ENCODE measurements at regions not wholly inside any gene's neighbourhood (a gene's known extent, or its start where the extent isn't known, plus 50 kb on each side); places are given as distances from the start of the nearest gene placed in this dataset.

DNA sequence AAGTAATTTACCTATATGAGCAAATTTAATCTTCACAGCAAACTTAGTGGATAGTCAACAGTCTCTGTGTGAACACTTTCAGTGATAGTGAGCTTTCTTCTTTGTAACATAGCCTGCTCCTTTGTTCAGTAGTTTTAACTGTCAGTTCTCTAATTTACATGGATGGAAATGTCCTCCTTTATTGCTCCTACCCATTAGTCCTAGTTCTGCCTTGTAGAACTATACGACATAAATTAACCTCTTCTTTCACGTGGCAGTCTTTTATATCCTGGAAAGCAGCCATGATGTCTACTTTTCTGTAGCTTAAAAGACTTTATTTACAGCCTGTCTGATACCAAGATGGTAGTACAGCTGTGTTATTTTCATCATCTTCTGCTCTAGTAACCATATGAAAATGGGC is 143.6 kb downstream of the TANC2 start:
- Mint-ChIP-seq H3K27me3 (no peaks in the 10 kb centered on the region), H3K27ac (no peak overlapping the region), H3K36me3 (peaks cover 0 to 2% of the 10 kb centered on the region in 2 donors), H3K4me3 (no peak overlapping the region), H3K9me3 (no peaks in the 10 kb centered on the region), H3K4me1 (no peaks in the 10 kb centered on the region)
- POLR2A ChIA-PET (ENCODE audit: partially characterized antibody), result no interaction called here
- Histone ChIP-seq H3K9me3 (ENCODE audit: control insufficient read depth in 1 of 2, low read length in 2 of 2) (no peaks in the 10 kb centered on the region), H3K36me3 (ENCODE audit: insufficient read depth, low read length) (no peaks in the 10 kb centered on the region), H3K27ac (ENCODE audit: low read depth, low read length) (no peak overlapping the region), H3K4me3 (ENCODE audit: low read length in 2 of 2) (no peak overlapping the region), H3K4me1 (ENCODE audit: insufficient read depth, low read length) (no peaks in the 10 kb centered on the region), H3K27me3 (ENCODE audit: insufficient read depth, low read length) (no peaks in the 10 kb centered on the region)
- intact Hi-C loops (cut with micrococcal nuclease), result no loop called here
- CTCF ChIA-PET (ENCODE audit: partially characterized antibody), result no interaction called here
- no peak for DNase-seq

DNA sequence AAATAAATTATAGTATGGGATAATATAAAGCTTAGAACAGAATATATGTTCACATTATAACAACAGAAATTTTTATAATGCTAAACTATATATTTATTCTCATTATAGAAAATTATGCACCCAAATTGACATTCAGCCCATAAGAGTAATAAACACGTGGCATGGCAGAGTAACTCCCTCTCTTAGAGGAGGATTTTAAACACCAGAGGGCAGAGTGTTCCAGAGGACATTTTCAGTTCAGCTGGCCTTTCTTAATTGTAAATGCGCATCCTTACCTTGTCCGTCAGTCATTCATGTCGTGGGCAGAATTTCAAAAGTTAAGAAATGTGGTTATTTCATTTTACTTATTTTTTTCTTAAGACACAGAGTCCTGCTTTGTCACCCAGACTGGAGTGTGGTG is 147.1 kb downstream of the TANC2 start:
- Histone ChIP-seq H3K4me1 (ENCODE audit: insufficient read depth, low read length) (no peaks in the 10 kb centered on the region), H3K27ac (ENCODE audit: low read depth, low read length) (no peak overlapping the region), H3K4me3 (ENCODE audit: low read length in 2 of 2) (no peak overlapping the region), H3K27me3 (ENCODE audit: insufficient read depth, low read length) (no peaks in the 10 kb centered on the region), H3K9me3 (ENCODE audit: control insufficient read depth in 1 of 2, low read length in 2 of 2) (no peaks in the 10 kb centered on the region), H3K36me3 (ENCODE audit: insufficient read depth, low read length) (no peaks in the 10 kb centered on the region)
- CTCF ChIA-PET (ENCODE audit: partially characterized antibody), result no interaction called here
- no peaks in the 10 kb centered on the region for H3K27me3 Mint-ChIP-seq
- H3K4me1 Mint-ChIP-seq, result no peaks in the 10 kb centered on the region
- POLR2A ChIA-PET (ENCODE audit: partially characterized antibody), result no interaction called here
- no peak overlapping the region for H3K4me3 Mint-ChIP-seq
- peaks cover 0 to 2% of the 10 kb centered on the region in 2 donors for H3K36me3 Mint-ChIP-seq
- DNase-seq, result no peak
- H3K9me3 Mint-ChIP-seq, result no peaks in the 10 kb centered on the region
- intact Hi-C loops (cut with micrococcal nuclease), result no loop called here
- H3K27ac Mint-ChIP-seq, result no peak overlapping the region

DNA sequence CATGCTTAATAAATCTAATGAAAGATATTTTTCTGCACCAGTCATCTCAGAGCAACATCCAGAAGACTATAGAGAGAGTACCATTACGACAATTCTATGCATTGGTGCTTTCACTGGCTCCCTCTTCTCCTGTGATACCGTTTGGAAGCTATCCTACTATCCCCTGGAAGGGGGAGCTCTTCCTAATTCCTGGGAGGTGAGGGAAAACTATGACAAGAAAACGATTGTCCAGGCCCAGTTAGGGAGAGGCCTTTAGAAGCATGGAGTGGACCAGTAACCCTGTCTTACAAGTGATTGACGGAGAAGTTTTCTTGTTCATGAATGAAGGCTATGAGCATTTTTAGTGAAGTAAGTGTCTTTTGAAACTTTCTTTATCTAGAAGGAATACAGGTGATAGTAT is 150.2 kb downstream of the TANC2 start:
- H3K9me3 Mint-ChIP-seq, result no peaks in the 10 kb centered on the region
- H3K27me3 ChIP-seq (ENCODE audit: insufficient read depth, low read length), result no peaks in the 10 kb centered on the region
- H3K4me1 Mint-ChIP-seq, result no peaks in the 10 kb centered on the region
- H3K36me3 ChIP-seq (ENCODE audit: insufficient read depth, low read length), result no peaks in the 10 kb centered on the region
- H3K9me3 ChIP-seq (ENCODE audit: control insufficient read depth in 1 of 2, low read length in 2 of 2), result no peaks in the 10 kb centered on the region
- POLR2A ChIA-PET (ENCODE audit: partially characterized antibody), result no interaction called here
- CTCF ChIA-PET (ENCODE audit: partially characterized antibody), result no interaction called here
- H3K4me3 Mint-ChIP-seq, result no peak overlapping the region
- no peak overlapping the region for H3K4me3 ChIP-seq (ENCODE audit: low read length in 2 of 2)
- DNase-seq, result no peak
- peaks cover 0 to 2% of the 10 kb centered on the region in 2 donors for H3K36me3 Mint-ChIP-seq
- H3K27me3 Mint-ChIP-seq, result no peaks in the 10 kb centered on the region
- H3K27ac ChIP-seq (ENCODE audit: low read depth, low read length), result no peak overlapping the region
- no peaks in the 10 kb centered on the region for H3K4me1 ChIP-seq (ENCODE audit: insufficient read depth, low read length)
- no peak overlapping the region for H3K27ac Mint-ChIP-seq
- intact Hi-C loops (cut with micrococcal nuclease), result no loop called here

DNA sequence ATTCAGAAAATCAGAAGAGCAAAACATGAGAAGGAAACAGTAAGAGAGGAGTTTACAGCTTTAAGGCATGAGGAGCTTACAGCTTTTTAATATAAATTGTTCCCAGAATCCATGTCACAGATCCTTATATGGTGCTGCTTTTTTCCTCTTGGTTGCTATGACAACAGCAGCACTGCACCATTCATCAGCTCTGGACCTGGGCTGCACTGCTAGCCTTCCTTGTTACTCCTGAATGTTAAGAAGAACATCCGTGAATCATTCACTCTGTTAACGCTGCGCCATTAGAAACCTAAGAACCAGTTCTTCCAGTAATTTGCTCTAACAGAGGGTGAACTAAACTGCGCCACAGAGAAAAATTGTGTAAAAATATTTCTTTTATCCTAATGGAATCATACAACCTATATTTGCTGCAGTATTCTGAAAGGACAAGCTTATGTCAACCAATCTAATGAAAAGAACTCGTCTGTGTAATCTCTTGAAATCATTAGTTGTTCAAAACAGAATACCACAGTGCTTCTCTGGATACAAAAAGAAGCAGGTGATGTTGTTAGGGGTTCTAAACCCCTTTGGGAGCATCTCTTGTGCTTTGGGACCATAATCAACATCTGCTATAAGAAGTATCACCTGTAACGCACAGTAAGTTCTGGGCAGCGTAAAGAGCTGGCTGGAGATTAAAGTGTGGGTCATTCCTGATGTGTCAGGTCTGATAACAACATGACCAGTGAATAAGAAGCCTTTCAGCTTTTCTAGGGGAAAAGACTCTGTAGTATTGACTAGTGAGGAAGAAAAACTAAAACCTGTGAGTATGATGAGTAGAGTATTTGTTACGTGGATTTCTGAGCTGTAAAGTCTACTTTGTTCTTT is 151.2 kb downstream of the TANC2 start:
- Histone ChIP-seq H3K36me3 (ENCODE audit: insufficient read depth, low read length) (no peaks in the 10 kb centered on the region), H3K4me1 (ENCODE audit: insufficient read depth, low read length) (no peaks in the 10 kb centered on the region), H3K4me3 (ENCODE audit: low read length in 2 of 2) (no peak overlapping the region), H3K27ac (ENCODE audit: low read depth, low read length) (no peak overlapping the region), H3K27me3 (ENCODE audit: insufficient read depth, low read length) (no peaks in the 10 kb centered on the region), H3K9me3 (ENCODE audit: control insufficient read depth in 1 of 2, low read length in 2 of 2) (no peaks in the 10 kb centered on the region)
- H3K27ac Mint-ChIP-seq, result no peak overlapping the region
- no peak for DNase-seq
- no peak overlapping the region for H3K4me3 Mint-ChIP-seq
- POLR2A ChIA-PET (ENCODE audit: partially characterized antibody), result no interaction called here
- H3K27me3 Mint-ChIP-seq, result no peaks in the 10 kb centered on the region
- no peaks in the 10 kb centered on the region for H3K4me1 Mint-ChIP-seq
- intact Hi-C loops (cut with micrococcal nuclease), result no loop called here
- H3K9me3 Mint-ChIP-seq, result no peaks in the 10 kb centered on the region
- CTCF ChIA-PET (ENCODE audit: partially characterized antibody), result no interaction called here
- no peaks in the 10 kb centered on the region for H3K36me3 Mint-ChIP-seq

DNA sequence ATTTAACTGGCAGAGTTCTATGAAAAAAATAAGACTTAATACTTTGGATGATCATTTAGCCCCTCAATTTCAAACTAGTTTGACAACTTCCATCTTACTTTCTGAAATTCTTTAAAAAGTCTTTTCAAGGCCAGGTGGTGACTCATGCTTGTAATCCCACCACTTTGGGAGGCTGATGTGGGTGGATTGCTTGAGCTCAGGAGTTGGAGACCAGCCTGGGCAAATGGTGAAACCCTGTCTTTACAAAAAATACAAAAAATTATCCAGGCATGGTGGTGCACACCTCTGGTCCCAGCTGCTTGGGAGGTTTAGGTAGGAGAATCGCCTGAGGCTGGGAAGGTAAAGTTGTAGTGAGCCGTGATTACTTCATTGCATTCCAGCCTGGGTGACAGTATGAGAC is 154.4 kb downstream of the TANC2 start:
- Histone ChIP-seq H3K9me3 (ENCODE audit: control insufficient read depth in 1 of 2, low read length in 2 of 2) (no peaks in the 10 kb centered on the region), H3K36me3 (ENCODE audit: insufficient read depth, low read length) (no peaks in the 10 kb centered on the region), H3K27me3 (ENCODE audit: insufficient read depth, low read length) (no peaks in the 10 kb centered on the region), H3K4me1 (ENCODE audit: insufficient read depth, low read length) (no peaks in the 10 kb centered on the region), H3K27ac (ENCODE audit: low read depth, low read length) (no peak overlapping the region), H3K4me3 (ENCODE audit: low read length in 2 of 2) (no peak overlapping the region)
- CTCF ChIA-PET (ENCODE audit: partially characterized antibody), result no interaction called here
- Mint-ChIP-seq H3K9me3 (no peaks in the 10 kb centered on the region), H3K27me3 (no peaks in the 10 kb centered on the region), H3K4me3 (no peak overlapping the region), H3K4me1 (no peaks in the 10 kb centered on the region), H3K36me3 (peaks cover 0 to 4% of the 10 kb centered on the region in 2 donors), H3K27ac (no peak overlapping the region)
- intact Hi-C loops (cut with micrococcal nuclease), result no loop called here
- no peak for DNase-seq
- POLR2A ChIA-PET (ENCODE audit: partially characterized antibody), result no interaction called here

DNA sequence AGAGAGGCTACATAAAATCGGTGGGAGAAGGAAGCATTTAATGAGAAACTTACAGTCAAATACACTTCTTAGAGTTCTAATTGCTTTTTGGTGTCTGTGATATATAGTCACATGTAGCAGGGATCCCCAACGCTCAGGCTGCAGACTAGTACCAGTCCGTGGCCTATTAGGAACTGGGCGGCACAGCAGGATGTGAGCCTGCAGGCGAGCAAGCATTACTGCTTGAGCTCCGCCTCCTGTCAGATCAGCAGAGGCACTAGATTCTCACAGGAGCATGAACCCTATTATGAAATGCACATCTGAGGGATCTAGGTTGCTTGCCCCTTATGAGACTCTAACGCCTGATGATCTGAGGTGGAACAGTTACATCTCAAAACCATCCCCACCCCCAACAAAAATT is 158.5 kb downstream of the TANC2 start:
- no peaks in the 10 kb centered on the region for H3K9me3 Mint-ChIP-seq
- Histone ChIP-seq H3K36me3 (ENCODE audit: insufficient read depth, low read length) (no peaks in the 10 kb centered on the region), H3K4me1 (ENCODE audit: insufficient read depth, low read length) (no peaks in the 10 kb centered on the region), H3K27me3 (ENCODE audit: insufficient read depth, low read length) (no peaks in the 10 kb centered on the region), H3K9me3 (ENCODE audit: control insufficient read depth in 1 of 2, low read length in 2 of 2) (no peaks in the 10 kb centered on the region), H3K27ac (ENCODE audit: low read depth, low read length) (no peak overlapping the region), H3K4me3 (ENCODE audit: low read length in 2 of 2) (no peak overlapping the region)
- no peak for DNase-seq
- no peak overlapping the region for H3K27ac Mint-ChIP-seq
- POLR2A ChIA-PET (ENCODE audit: partially characterized antibody), result interaction anchor here (0.6 kb wide), 1 partner anchor 26 kb away, joined by 4 read pairs; no protein-coding TSS in a partner anchor
- CTCF ChIA-PET (ENCODE audit: partially characterized antibody), result no interaction called here
- no peaks in the 10 kb centered on the region for H3K4me1 Mint-ChIP-seq
- intact Hi-C loops (cut with micrococcal nuclease), result no loop called here
- no peak overlapping the region for H3K4me3 Mint-ChIP-seq
- H3K36me3 Mint-ChIP-seq, result peaks cover 2 to 4% of the 10 kb centered on the region in 2 donors
- H3K27me3 Mint-ChIP-seq, result no peaks in the 10 kb centered on the region

DNA sequence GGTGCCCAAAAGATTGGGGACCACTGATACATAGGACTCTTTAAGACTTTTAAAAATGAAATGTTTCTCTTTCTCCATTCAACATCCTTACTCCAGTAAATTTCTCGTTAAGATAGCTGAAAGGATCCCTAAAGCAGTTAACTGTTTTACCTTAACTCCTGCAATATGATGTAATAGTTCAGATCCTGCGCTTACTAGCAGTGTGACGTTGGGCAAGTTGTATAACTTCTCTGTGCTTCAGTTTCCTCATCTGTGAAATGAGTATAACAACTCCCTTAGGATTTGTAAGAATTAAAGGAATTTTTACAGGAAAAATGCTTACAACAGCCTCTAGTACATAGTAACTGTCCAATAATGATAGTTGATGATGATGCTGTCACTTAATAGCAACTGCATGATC is 158.9 kb downstream of the TANC2 start:
- H3K36me3 Mint-ChIP-seq, result peaks cover 2 to 4% of the 10 kb centered on the region in 2 donors
- Histone ChIP-seq H3K9me3 (ENCODE audit: control insufficient read depth in 1 of 2, low read length in 2 of 2) (no peaks in the 10 kb centered on the region), H3K4me3 (ENCODE audit: low read length in 2 of 2) (no peak overlapping the region), H3K36me3 (ENCODE audit: insufficient read depth, low read length) (no peaks in the 10 kb centered on the region), H3K27me3 (ENCODE audit: insufficient read depth, low read length) (no peaks in the 10 kb centered on the region), H3K4me1 (ENCODE audit: insufficient read depth, low read length) (no peaks in the 10 kb centered on the region), H3K27ac (ENCODE audit: low read depth, low read length) (no peak overlapping the region)
- no peak overlapping the region for H3K4me3 Mint-ChIP-seq
- ChIA-PET CTCF (ENCODE audit: partially characterized antibody) (no interaction called here), POLR2A (ENCODE audit: partially characterized antibody) (no interaction called here)
- DNase-seq, result no peak
- intact Hi-C loops (cut with micrococcal nuclease), result no loop called here
- no peaks in the 10 kb centered on the region for H3K4me1 Mint-ChIP-seq
- no peaks in the 10 kb centered on the region for H3K27me3 Mint-ChIP-seq
- H3K9me3 Mint-ChIP-seq, result no peaks in the 10 kb centered on the region
- peak overlapping the region in 1 of 7 donors; percentile 59 for H3K27ac Mint-ChIP-seq

Measured in CD4-positive, alpha-beta memory T cell (primary cell).